ENCODE measurements at regions not wholly inside any gene's neighbourhood (a gene's known extent, or its start where the extent isn't known, plus 50 kb on each side); places are given as distances from the start of the nearest gene placed in this dataset.
A peak's percentile ranks its signal among the peaks of the same experiment; 100 is the strongest.

- Mint-ChIP-seq H3K27me3 (peaks cover 22% of the 10 kb centered on the region), H3K27ac (ENCODE audit: low read depth) (no peak overlapping the region), H3K36me3 (ENCODE audit: insufficient read depth) (peaks cover 3% of the 10 kb centered on the region), H3K4me3 (no peak overlapping the region), H3K4me1 (no peaks in the 10 kb centered on the region), H3K9me3 (no peaks in the 10 kb centered on the region)
- DNase-seq (ENCODE audit: low spot score in 2 of 2) (no peak), ATAC-seq (replicated peaks; ENCODE audit: extremely low read depth, poor library complexity, severe bottlenecking) (no peak)
Measured at GRCh38 chr18:3379685-3380084, 70.3 kb upstream of the TGIF1 start.

DNA sequence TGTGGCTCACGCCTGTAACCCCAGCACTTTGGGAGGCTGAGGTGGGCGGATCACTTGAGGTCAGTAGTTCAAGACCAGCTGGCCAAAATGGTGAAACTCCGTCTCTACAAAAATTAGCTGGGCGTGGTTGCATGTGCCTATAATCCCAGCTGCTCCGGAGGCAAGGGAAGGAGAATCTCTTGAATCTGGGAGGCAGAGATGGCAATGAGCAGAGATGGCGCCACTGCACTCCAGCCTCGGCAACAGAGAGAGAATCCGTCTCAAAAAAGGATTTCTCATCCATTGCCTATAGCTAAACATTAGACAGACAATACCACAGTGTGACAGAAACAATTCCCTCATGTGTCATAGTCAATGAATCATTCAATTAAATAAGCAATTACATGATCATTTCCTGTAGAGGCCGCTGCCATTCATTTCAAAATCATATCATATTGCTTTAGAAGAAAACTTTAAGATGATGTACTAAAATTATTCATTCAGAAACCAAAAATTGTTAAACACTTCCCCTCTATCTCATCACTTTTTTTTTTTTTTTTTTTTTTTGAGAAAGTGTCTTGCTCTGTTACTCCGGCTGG, 69.5 kb upstream of the TGIF1 start:
- no peaks in the 10 kb centered on the region for H3K9me3 Mint-ChIP-seq
- no peak overlapping the region for H3K27ac Mint-ChIP-seq (ENCODE audit: low read depth)
- ATAC-seq (replicated peaks; ENCODE audit: extremely low read depth, poor library complexity, severe bottlenecking), result peak; percentile 65
- H3K27me3 Mint-ChIP-seq, result peaks cover 14% of the 10 kb centered on the region
- H3K36me3 Mint-ChIP-seq (ENCODE audit: insufficient read depth), result peaks cover 3% of the 10 kb centered on the region
- no peak for DNase-seq (ENCODE audit: low spot score in 2 of 2)
- H3K4me1 Mint-ChIP-seq, result no peaks in the 10 kb centered on the region
- H3K4me3 Mint-ChIP-seq, result no peak overlapping the region

DNA sequence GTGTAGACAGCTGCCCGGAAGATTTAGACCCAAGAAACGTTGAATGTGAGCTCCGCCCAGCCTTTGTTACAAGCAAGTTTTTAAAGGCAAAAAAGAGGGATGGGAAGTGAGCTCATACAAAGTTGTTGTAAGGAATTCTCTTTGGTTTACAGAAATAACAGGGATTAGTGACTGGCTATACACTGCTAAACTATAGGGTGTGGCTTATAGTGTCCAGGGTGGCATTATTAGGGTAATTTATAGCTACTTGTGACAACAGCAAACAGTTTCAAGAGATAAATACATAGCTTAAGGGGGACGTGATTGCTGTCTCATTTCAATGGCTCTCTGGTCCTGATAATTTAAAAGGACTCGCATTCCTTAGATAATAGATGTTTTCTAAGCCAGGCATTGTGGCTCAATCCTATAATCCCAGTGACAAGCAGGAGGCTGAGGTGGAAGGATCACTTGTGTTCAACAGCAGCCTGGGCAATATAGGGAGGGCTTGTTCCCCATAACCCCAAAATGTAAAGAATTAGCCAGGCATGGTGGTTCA, 66.5 kb upstream of the TGIF1 start:
- Mint-ChIP-seq H3K4me1 (no peaks in the 10 kb centered on the region), H3K4me3 (no peak overlapping the region), H3K36me3 (ENCODE audit: insufficient read depth) (peaks cover 1% of the 10 kb centered on the region), H3K27me3 (no peaks in the 10 kb centered on the region), H3K9me3 (no peaks in the 10 kb centered on the region), H3K27ac (ENCODE audit: low read depth) (no peak overlapping the region)
- no peak for DNase-seq (ENCODE audit: low spot score in 2 of 2)
- no peak for ATAC-seq (replicated peaks; ENCODE audit: extremely low read depth, poor library complexity, severe bottlenecking)

GRCh38 chr18:3384664-3385563, 65.1 kb upstream of the TGIF1 start:
- Mint-ChIP-seq H3K4me3 (no peak overlapping the region), H3K36me3 (ENCODE audit: insufficient read depth) (peaks cover 1% of the 10 kb centered on the region), H3K27ac (ENCODE audit: low read depth) (no peak overlapping the region), H3K9me3 (no peaks in the 10 kb centered on the region), H3K4me1 (no peaks in the 10 kb centered on the region), H3K27me3 (no peaks in the 10 kb centered on the region)
- ATAC-seq (replicated peaks; ENCODE audit: extremely low read depth, poor library complexity, severe bottlenecking) (no peak), DNase-seq (ENCODE audit: low spot score in 2 of 2) (no peak)

DNA sequence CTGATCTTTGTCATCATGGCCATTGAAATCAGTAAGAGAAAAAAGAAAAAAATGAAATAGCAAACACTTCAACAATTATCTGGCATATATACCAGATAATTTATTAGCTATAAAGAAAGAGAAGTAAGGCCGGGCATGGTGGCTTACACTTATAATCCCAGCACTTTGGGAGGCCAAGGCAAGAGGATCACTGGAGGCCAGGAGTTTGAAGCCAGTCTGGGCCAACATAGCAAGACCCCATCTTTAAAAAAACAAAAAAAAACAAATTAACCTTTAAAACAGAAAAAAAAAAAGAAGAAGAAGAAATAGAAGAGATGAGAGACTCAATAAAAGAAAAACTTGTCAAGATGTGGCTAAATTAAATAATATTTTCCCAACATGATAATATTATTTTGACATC, 61.6 kb upstream of the TGIF1 start:
- H3K9me3 Mint-ChIP-seq, result peaks cover 6% of the 10 kb centered on the region
- no peak overlapping the region for H3K4me3 Mint-ChIP-seq
- no peak for ATAC-seq (replicated peaks; ENCODE audit: extremely low read depth, poor library complexity, severe bottlenecking)
- H3K27ac Mint-ChIP-seq (ENCODE audit: low read depth), result no peak overlapping the region
- no peaks in the 10 kb centered on the region for H3K27me3 Mint-ChIP-seq
- no peaks in the 10 kb centered on the region for H3K4me1 Mint-ChIP-seq
- no peaks in the 10 kb centered on the region for H3K36me3 Mint-ChIP-seq (ENCODE audit: insufficient read depth)
- DNase-seq (ENCODE audit: low spot score in 2 of 2), result no peak

DNA sequence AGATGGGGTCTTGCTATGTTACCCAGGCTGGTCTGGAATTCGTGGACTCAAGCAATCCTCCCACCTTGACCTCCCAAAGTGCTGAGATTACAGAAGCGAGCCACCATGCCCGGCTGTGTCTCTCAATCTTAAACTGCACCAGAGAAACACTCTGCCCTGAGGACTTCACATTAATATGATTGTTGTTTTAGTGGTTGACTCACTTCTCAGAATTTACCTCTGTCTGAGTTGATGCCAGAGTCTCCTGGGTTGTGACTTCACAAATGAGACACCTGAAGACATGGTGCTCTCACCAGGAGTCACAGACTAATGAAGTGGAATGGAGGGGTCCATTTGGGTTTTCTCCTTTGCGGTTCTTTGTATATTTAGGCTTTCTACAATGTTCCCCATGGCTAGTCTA, 61.0 kb upstream of the TGIF1 start:
- H3K36me3 Mint-ChIP-seq (ENCODE audit: insufficient read depth), result peaks cover under 1% of the 10 kb centered on the region
- DNase-seq (ENCODE audit: low spot score in 2 of 2), result no peak
- no peaks in the 10 kb centered on the region for H3K4me1 Mint-ChIP-seq
- no peak overlapping the region for H3K4me3 Mint-ChIP-seq
- H3K27ac Mint-ChIP-seq (ENCODE audit: low read depth), result no peak overlapping the region
- H3K27me3 Mint-ChIP-seq, result no peaks in the 10 kb centered on the region
- no peak for ATAC-seq (replicated peaks; ENCODE audit: extremely low read depth, poor library complexity, severe bottlenecking)
- peaks cover 6% of the 10 kb centered on the region for H3K9me3 Mint-ChIP-seq

GRCh38 chr18:3389977-3390376, 60.0 kb upstream of the TGIF1 start:
- ATAC-seq (replicated peaks; ENCODE audit: extremely low read depth, poor library complexity, severe bottlenecking), result no peak
- no peaks in the 10 kb centered on the region for H3K4me1 Mint-ChIP-seq
- H3K36me3 Mint-ChIP-seq (ENCODE audit: insufficient read depth), result peaks cover 1% of the 10 kb centered on the region
- no peak for DNase-seq (ENCODE audit: low spot score in 2 of 2)
- H3K27ac Mint-ChIP-seq (ENCODE audit: low read depth), result no peak overlapping the region
- H3K27me3 Mint-ChIP-seq, result no peaks in the 10 kb centered on the region
- H3K9me3 Mint-ChIP-seq, result peaks cover 11% of the 10 kb centered on the region
- no peak overlapping the region for H3K4me3 Mint-ChIP-seq

DNA sequence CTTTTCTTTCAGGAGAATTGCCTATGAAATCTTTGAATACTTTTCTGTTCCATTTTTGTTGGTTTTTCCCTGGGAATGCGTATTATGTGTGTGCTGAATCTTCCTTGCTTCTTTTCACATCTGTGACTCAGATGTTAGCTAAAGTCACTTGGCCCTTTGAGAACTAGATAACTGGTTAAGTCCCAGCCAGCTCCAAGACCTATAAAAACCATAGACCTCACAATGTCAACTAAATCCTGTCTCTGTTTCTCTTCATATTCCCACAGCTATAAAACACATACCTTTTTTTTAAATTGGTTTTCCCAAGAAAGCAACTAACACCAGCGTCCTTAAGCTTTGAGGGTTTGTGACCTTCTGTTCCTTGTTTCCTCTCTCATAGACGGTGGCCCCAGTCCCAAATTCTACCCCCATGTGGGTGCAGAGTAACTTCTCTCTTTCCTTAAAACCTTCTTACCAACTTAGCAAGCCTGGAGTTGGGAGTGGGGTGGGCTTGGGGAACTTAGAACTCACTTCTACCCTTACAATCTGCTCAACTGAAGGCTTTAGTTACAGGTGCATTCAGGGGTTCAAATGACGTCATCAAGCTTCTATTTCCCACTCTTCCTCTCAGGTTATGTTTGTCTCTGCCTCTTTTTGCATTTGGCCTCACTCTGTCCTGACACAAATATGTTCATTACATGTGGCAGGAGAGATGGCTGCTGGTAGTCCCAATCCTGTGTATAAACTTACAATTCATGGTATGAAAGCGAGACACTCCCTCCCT, 58.1 kb upstream of the TGIF1 start:
- peaks cover 13% of the 10 kb centered on the region for H3K9me3 Mint-ChIP-seq
- DNase-seq (ENCODE audit: low spot score in 2 of 2) (no peak), ATAC-seq (replicated peaks; ENCODE audit: extremely low read depth, poor library complexity, severe bottlenecking) (no peak)
- H3K36me3 Mint-ChIP-seq (ENCODE audit: insufficient read depth), result peaks cover 1% of the 10 kb centered on the region
- no peak overlapping the region for H3K27ac Mint-ChIP-seq (ENCODE audit: low read depth)
- no peak overlapping the region for H3K4me3 Mint-ChIP-seq
- H3K4me1 Mint-ChIP-seq, result no peaks in the 10 kb centered on the region
- peaks cover 10% of the 10 kb centered on the region for H3K27me3 Mint-ChIP-seq

GRCh38 chr18:3392467-3392855, 57.5 kb upstream of the TGIF1 start:
- H3K9me3 Mint-ChIP-seq, result peaks cover 13% of the 10 kb centered on the region
- ATAC-seq (replicated peaks; ENCODE audit: extremely low read depth, poor library complexity, severe bottlenecking) (no peak), DNase-seq (ENCODE audit: low spot score in 2 of 2) (no peak)

GRCh38 chr18:3394648-3395047, 55.3 kb upstream of the TGIF1 start:
- no peak overlapping the region for H3K4me3 Mint-ChIP-seq
- no peak for DNase-seq (ENCODE audit: low spot score in 2 of 2)
- peaks cover 15% of the 10 kb centered on the region for H3K27me3 Mint-ChIP-seq
- peaks cover 13% of the 10 kb centered on the region for H3K9me3 Mint-ChIP-seq
- H3K36me3 Mint-ChIP-seq (ENCODE audit: insufficient read depth), result peaks cover 1% of the 10 kb centered on the region
- ATAC-seq (replicated peaks; ENCODE audit: extremely low read depth, poor library complexity, severe bottlenecking), result no peak
- no peak overlapping the region for H3K27ac Mint-ChIP-seq (ENCODE audit: low read depth)
- H3K4me1 Mint-ChIP-seq, result no peaks in the 10 kb centered on the region

More at GRCh38 chr18:3392467-3392855, 57.5 kb upstream of the TGIF1 start:
- H3K4me1 Mint-ChIP-seq, result no peaks in the 10 kb centered on the region
- no peak overlapping the region for H3K27ac Mint-ChIP-seq (ENCODE audit: low read depth)
- H3K27me3 Mint-ChIP-seq, result peaks cover 15% of the 10 kb centered on the region
- H3K36me3 Mint-ChIP-seq (ENCODE audit: insufficient read depth), result peaks cover 1% of the 10 kb centered on the region
- H3K4me3 Mint-ChIP-seq, result no peak overlapping the region

DNA sequence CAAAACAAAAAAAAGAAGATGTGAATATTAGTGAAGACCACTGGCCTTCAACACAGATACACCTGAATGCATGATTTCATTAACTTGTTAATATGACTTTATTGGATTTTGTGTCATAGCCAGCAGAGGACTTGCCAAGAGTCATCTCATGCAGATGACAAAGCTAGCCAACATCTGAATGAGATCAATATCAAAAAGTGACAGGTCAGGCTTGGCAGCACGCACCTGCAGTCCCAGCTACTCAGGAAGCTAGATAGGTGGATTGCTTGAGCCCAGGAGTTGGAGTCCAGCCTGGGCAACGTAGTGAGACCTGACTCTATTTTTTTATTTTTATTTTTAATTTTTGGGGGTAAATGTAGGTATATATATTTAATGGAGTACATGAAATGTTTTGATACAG, 54.5 kb upstream of the TGIF1 start:
- Mint-ChIP-seq H3K36me3 (ENCODE audit: insufficient read depth) (peaks cover 2% of the 10 kb centered on the region), H3K4me3 (no peak overlapping the region), H3K27me3 (peaks cover 15% of the 10 kb centered on the region), H3K4me1 (no peaks in the 10 kb centered on the region), H3K27ac (ENCODE audit: low read depth) (no peak overlapping the region), H3K9me3 (peaks cover 12% of the 10 kb centered on the region)
- DNase-seq (ENCODE audit: low spot score in 2 of 2) (no peak), ATAC-seq (replicated peaks; ENCODE audit: extremely low read depth, poor library complexity, severe bottlenecking) (no peak)

DNA sequence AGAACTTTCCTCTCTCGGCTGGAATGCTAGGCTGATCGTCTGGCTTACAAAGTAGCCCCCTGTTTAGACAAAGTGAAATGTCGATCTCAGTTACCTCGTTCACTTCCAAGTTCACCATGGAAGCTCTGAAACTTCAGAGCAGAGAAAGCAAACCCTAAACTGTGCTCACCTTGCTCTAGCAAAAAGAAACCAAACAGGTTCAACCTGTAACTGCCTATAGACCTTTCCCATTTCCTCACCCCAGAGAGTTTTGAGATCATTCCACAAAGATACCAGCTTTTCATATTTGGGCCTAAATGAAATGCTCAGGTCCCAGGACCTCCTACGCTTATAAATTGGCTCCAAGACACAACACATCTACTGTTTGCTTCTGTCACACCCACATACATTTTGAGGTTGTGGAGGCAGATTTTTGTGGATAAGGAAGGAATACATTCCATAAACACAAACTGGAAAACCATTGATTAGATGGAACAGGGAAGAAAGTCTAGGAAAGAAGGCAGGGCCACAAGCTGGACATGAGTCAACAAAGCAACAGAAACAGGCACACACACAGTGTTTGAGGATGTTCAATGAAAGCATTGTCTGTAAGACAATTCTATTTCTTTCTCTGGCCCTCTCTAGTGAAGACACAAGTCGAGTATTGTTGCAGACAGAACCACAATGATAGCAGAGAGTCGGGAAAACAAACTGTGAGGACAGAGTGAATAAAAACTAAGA, 52.8 kb upstream of the TGIF1 start:
- Mint-ChIP-seq H3K27me3 (peaks cover 15% of the 10 kb centered on the region), H3K4me3 (no peak overlapping the region)
- no peak for ATAC-seq (replicated peaks; ENCODE audit: extremely low read depth, poor library complexity, severe bottlenecking)

More for the DNA sequence above, 52.8 kb upstream of the TGIF1 start:
- Mint-ChIP-seq H3K27ac (ENCODE audit: low read depth) (no peak overlapping the region), H3K36me3 (ENCODE audit: insufficient read depth) (peaks cover 3% of the 10 kb centered on the region), H3K4me1 (peaks cover 4% of the 10 kb centered on the region), H3K9me3 (peaks cover 15% of the 10 kb centered on the region)
- DNase-seq (ENCODE audit: low spot score in 2 of 2), result no peak

Data from central memory CD8-positive, alpha-beta T cell (primary cell).